ENCODE measurements at regions not wholly inside any gene's neighbourhood (a gene's known extent, or its start where the extent isn't known, plus 50 kb on each side); places are given as distances from the start of the nearest gene placed in this dataset.

DNA sequence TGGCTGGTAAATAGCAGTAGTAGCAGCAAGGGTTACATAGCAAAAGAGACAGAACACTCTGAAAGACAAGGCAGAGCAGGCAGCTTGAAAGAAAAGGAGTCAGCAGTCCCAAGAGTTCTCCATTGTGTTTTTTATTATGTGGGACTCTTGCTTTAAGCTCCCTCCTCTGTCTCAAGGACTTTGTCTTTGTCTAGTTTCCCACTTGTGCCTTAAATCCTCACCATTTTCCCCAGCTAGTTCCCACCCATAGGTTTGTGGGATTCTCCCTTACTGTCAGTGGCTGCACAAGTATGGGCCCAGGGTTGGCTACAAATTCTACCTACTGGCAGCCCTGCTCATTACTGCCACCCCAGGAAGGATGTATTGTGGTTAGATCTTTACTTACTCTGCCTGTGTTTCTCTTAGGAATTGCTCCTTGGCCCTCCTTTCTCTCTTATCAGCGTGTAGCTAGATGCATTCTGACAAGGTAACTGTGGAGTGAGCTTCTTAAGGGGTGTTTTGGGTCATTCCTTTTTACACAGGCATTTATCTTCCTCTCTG is 413.4 kb upstream of the PCDH9 start:
- DNase-seq (ENCODE audit: low read depth) (no peak), FAIRE-seq (no peak)
- TF ChIP-seq, protein P1, sequence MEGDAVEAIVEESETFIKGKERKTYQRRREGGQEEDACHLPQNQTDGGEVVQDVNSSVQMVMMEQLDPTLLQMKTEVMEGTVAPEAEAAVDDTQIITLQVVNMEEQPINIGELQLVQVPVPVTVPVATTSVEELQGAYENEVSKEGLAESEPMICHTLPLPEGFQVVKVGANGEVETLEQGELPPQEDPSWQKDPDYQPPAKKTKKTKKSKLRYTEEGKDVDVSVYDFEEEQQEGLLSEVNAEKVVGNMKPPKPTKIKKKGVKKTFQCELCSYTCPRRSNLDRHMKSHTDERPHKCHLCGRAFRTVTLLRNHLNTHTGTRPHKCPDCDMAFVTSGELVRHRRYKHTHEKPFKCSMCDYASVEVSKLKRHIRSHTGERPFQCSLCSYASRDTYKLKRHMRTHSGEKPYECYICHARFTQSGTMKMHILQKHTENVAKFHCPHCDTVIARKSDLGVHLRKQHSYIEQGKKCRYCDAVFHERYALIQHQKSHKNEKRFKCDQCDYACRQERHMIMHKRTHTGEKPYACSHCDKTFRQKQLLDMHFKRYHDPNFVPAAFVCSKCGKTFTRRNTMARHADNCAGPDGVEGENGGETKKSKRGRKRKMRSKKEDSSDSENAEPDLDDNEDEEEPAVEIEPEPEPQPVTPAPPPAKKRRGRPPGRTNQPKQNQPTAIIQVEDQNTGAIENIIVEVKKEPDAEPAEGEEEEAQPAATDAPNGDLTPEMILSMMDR (IDR thresholded peaks at IDR 0.05; ENCODE audit: insufficient read depth, low read length, severe bottlenecking), result no peak

DNA sequence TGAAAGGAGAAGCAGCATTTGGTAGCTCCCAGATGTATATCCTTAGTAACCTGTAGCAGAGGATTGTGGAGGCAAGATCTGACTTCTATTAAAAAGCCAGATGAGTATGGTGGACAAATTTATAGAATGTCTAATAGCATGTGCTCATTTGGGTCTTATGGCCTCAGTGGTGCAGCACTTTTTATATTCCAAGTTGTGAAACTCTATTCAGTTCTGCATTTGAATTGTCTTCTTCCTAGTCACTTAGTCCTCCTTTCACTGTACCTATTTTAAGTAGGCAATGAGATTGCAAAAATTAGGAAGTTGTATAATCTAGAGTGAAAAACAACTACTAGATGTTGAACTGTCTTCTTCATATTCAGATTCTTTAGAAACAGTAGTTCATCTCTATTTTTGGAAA is 412.5 kb upstream of the PCDH9 start:
- H3K4me3 ChIP-seq (ENCODE audit: low read depth, low read length), result no peak overlapping the region
- no peak for DNase-seq (ENCODE audit: low read depth)
- TF ChIP-seq, protein P1 (IDR thresholded peaks at IDR 0.05; ENCODE audit: insufficient read depth, low read length, severe bottlenecking), result no peak
- H3K27me3 ChIP-seq (ENCODE audit: control insufficient read depth, insufficient read depth, low read length), result no peaks in the 10 kb centered on the region
- H3K36me3 ChIP-seq (ENCODE audit: control insufficient read depth, insufficient read depth, low read length), result no peaks in the 10 kb centered on the region
- no peak for FAIRE-seq

More for the DNA sequence above, 413.4 kb upstream of the PCDH9 start:
- H3K4me3 ChIP-seq (ENCODE audit: low read depth, low read length), result no peak overlapping the region
- no peaks in the 10 kb centered on the region for H3K27me3 ChIP-seq (ENCODE audit: control insufficient read depth, insufficient read depth, low read length)
- H3K36me3 ChIP-seq (ENCODE audit: control insufficient read depth, insufficient read depth, low read length), result no peaks in the 10 kb centered on the region

DNA sequence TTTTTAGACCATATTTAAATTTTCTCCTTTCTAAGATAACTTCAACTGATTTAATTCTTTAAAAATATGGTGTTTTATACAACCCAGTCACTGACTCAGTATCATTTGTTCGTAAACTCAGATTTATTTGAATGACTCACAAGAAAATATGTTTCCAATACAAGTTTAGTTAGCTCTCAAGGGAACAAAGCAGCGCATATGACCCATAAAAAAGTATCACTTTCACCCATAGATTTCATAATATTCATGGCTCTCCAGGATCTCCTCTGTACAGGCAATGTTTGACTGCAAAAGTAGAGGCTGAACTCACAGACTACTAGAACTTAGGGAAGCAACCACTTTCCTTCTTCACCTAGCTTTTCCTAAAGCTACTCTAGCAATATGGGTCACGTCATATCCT is 405.6 kb upstream of the PCDH9 start:
- Histone ChIP-seq H3K27me3 (ENCODE audit: control insufficient read depth, insufficient read depth, low read length) (no peaks in the 10 kb centered on the region), H3K4me3 (ENCODE audit: low read depth, low read length) (no peak overlapping the region), H3K36me3 (ENCODE audit: control insufficient read depth, insufficient read depth, low read length) (no peaks in the 10 kb centered on the region)
- FAIRE-seq, result no peak
- TF ChIP-seq, protein P1 (IDR thresholded peaks at IDR 0.05; ENCODE audit: insufficient read depth, low read length, severe bottlenecking), result no peak
- DNase-seq (ENCODE audit: low read depth), result no peak

DNA sequence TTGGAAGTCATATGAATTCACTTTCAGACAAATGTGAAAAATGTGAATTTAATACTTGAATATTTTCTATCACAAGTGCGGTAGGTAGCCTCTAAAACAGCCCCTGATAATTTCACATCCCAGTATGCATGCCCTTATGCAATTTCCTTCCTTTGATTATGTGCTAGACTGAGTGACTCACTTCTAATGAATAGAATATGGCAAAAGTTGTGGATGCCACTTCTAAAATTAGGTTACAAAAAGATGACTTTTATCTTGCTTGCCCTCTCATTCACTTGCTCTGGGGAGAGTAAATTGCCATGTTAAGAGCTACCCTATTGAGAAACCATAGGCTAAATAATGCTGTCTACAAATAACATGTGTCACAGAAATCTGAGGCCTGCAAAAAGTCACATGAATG is 402.5 kb upstream of the PCDH9 start:
- Histone ChIP-seq H3K27me3 (ENCODE audit: control insufficient read depth, insufficient read depth, low read length) (no peaks in the 10 kb centered on the region), H3K36me3 (ENCODE audit: control insufficient read depth, insufficient read depth, low read length) (no peaks in the 10 kb centered on the region), H3K4me3 (ENCODE audit: low read depth, low read length) (no peak overlapping the region)
- no peak for DNase-seq (ENCODE audit: low read depth)
- FAIRE-seq, result no peak
- TF ChIP-seq, protein P1 (IDR thresholded peaks at IDR 0.05; ENCODE audit: insufficient read depth, low read length, severe bottlenecking), result no peak

DNA sequence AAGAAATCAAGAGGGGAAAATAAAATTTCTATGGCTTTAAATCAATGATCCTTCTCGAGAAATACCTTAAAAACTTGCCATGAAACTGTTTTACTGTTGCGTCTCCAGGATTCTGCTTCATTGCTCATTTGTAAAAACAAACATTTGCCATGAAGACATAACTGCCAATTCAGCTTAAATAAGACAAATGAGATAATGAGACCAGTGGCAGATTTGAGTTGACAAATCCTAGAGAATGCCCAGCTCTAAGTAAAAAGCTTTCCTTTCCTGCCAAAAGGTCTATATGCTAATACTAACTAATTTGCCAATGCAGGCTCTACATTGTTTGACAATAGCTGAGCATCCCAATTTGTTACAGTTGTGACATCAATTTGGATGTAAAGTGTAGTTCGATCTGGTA is 400.5 kb upstream of the PCDH9 start:
- H3K36me3 ChIP-seq (ENCODE audit: control insufficient read depth, insufficient read depth, low read length), result no peaks in the 10 kb centered on the region
- no peak for FAIRE-seq

More for the DNA sequence above, 400.5 kb upstream of the PCDH9 start:
- TF ChIP-seq, protein P1 (IDR thresholded peaks at IDR 0.05; ENCODE audit: insufficient read depth, low read length, severe bottlenecking), result no peak
- no peaks in the 10 kb centered on the region for H3K27me3 ChIP-seq (ENCODE audit: control insufficient read depth, insufficient read depth, low read length)
- no peak overlapping the region for H3K4me3 ChIP-seq (ENCODE audit: low read depth, low read length)
- DNase-seq (ENCODE audit: low read depth), result no peak
